ES-I3 (cell line): ENCODE measurements at regions not wholly inside any gene's neighbourhood (a gene's known extent, or its start where the extent isn't known, plus 50 kb on each side); places are given as distances from the start of the nearest gene placed in this dataset.

Experiments used
- H3K36me3 ChIP-seq: 2 replicates; pipeline ENCODE4 v1.6.1; 2013; ENCODE audit warnings: mild to moderate bottlenecking, low read length, control low read depth, moderate library complexity; ENCODE audit not compliant: insufficient read depth
- H3K4me1 ChIP-seq: 2 replicates; pipeline ENCODE4 v1.6.1; 2013; ENCODE audit warnings: mild to moderate bottlenecking, control low read depth, low read length; ENCODE audit not compliant: insufficient read depth
- H3K9ac ChIP-seq: 2 replicates; pipeline ENCODE4 v1.6.1; 2013; ENCODE audit warnings: low read depth, mild to moderate bottlenecking, low read length, moderate library complexity
- H3K9me3 ChIP-seq: 2 replicates; pipeline ENCODE4 v1.6.1; 2013; ENCODE audit warnings: mild to moderate bottlenecking, low read length, moderate library complexity; ENCODE audit not compliant: control insufficient read depth, insufficient read depth

DNA sequence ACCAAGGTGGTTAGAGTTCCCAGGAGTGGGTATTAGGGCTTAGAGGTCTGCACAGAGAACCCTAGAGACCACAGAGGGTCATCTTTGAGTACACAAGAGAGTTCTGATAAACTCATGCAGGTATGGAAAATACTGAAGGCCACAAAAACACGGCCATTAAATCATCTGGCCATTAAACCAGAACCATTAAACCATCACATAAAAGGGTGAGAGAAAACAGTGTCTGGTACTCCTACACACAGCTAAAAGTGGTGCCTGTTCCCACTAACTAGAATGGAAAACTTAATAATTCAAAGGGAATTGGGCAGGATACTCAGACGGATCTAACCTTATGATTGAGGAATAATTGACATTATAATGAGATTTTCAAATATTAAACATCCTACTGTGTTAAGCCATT lies 679.4 kb downstream of the TNS3 start:
- H3K36me3 ChIP-seq = no peaks in the 10 kb centered on the region
- no peaks in the 10 kb centered on the region for H3K4me1 ChIP-seq
- no peak overlapping the region for H3K9ac ChIP-seq
- H3K9me3 ChIP-seq = no peaks in the 10 kb centered on the region

DNA sequence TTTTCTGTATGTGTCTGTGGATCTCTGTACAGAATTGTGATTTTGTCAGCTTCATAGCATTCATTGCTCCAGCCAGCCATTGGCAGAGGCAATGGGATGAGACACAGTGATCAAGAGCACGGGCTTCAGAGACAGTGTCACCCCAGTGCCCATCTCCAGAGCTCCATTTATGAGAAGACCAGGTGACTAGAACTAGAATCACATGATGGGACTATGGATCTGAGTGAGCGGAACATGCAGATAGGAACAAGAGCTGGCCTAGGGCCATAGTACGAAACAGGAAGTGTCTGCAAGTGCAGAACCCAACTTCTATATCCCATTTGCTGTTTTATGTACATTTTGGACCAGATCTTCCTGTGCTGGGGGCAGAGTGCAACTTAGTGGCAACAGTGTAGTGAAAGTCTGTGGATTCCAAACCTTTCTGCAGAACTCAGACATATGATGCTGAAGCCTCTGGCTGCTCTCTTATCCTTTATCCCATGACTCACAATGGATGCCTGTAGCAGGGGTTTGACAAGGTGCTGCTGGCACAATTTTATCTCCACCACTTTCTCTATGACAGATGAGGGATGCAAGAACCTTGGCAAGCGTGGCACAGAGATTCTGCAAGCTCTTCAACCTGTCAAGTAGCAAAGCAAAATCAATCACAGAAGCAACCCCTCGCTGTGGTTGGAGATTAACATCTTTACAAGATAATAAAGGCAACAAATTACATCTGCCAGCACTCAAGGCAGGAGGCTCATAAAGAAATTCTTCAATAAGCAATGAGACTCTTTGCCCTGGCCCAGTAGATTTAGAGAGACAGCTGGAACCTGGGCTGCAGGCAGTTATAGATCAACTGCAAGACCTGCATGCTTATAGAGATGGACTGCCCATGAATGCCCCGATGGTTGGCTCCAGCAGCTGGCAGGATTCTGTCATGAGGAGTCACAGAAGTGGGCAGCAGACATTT lies 681.3 kb downstream of the TNS3 start:
- Histone ChIP-seq H3K9ac (no peak overlapping the region), H3K4me1 (no peaks in the 10 kb centered on the region), H3K36me3 (no peaks in the 10 kb centered on the region), H3K9me3 (no peaks in the 10 kb centered on the region)

DNA sequence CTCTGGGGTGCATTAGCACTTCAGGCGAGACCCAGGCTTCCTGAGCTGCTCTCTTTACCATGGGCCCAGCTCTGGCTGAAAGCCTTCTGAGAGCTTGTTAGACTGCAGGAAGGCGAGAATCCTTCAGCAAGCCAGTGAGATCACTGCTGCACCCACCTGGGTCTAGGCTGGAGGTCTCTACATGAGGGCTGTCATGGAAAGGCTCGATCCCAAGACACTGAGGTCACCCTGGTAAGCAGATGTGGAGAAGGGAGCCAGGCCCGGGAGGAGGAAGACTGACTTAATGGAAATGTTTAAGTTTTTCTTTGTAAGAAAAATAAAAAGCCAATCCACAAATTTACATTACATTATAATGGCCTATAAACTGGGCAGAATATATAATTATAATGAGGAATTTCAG lies 684.5 kb downstream of the TNS3 start:
- no peaks in the 10 kb centered on the region for H3K36me3 ChIP-seq
- no peaks in the 10 kb centered on the region for H3K9me3 ChIP-seq
- no peaks in the 10 kb centered on the region for H3K4me1 ChIP-seq
- no peak overlapping the region for H3K9ac ChIP-seq

DNA sequence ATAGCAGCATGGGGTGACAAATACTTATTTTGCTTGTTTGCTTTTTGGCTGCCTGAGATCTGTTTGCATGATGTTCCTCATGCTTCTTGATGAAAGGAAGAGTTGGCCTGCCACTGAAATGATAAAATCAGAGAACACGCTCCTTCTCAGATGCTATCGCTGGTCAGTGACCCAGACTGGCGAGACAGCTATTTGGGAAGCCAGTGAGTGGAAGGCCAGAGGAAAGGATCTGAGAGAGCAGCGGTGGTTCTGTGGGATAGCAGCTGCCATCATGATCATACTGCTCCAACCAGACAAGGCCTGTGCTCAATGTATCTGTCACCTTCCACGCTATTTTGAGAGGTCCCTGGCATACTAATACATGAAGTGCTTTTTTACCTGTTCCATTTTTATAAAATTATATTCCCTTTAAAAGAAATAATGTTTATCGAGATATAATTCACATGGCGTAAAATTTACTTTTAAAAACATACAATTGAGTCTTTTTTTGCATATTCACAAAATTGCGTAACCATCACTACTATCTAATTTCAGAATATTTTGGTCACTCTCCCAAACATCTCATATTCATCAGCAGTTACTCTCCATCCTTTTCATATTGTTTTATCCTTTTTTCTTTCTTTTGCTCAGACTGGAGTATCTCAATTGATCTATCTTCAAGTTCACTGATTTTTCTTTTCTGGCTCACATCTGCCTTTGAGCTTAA lies 695.1 kb downstream of the TNS3 start:
- Histone ChIP-seq H3K9me3 (no peaks in the 10 kb centered on the region), H3K4me1 (no peaks in the 10 kb centered on the region), H3K36me3 (no peaks in the 10 kb centered on the region), H3K9ac (no peak overlapping the region)

DNA sequence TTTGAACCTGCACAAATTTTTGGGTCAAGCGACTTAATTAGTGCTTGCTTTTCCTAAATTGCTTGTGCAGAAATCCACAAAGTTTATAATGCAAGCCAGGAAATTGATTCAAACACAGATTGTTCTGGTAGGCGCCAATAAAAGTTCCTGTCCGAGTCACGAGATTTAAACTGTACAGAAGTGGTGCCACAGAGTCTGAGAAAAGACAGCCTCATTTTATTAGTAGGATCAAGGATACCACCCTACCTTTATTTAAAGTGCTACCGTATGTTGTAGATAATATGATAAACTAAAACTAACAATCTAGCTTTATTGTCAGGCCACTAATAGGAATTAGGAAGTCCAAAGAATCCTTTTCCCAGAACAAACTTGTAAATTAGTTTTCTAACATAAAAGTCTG lies 696.7 kb downstream of the TNS3 start:
- H3K9me3 ChIP-seq = no peaks in the 10 kb centered on the region
- no peaks in the 10 kb centered on the region; the same call in 1 of the 2 replicates for H3K4me1 ChIP-seq
- no peaks in the 10 kb centered on the region for H3K36me3 ChIP-seq
- no peak overlapping the region for H3K9ac ChIP-seq

DNA sequence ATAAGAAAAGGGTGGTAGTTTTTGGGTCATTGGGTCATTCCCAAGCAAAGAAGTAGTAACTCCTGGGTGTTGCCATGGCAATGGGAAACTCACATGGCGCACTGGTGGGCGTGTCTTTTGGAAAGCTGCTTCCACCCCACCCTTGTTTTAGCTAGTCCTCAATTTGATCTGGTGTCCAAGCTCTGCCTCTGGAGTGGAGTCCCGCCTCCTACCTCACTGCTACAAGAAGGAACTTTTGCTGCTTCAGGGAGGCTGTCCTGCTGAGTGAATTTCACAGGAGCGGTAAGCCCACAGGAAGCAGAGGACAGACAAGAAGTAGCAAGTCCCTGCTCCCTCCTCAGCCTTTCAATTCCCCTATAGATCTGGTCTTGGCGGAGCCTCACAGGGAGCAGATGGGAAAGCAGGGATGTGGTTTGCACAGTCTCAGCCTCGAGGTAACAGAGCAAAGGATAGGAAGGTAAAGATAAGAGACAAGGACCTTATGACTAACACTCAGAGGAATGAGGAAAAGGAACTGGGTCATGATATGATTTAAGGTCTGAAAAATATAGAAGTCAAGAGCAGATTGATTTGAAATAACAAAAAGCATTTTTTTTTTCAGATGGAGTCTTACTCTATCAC lies 700.3 kb downstream of the TNS3 start:
- no peaks in the 10 kb centered on the region; the same call in 1 of the 2 replicates for H3K4me1 ChIP-seq
- no peak overlapping the region for H3K9ac ChIP-seq
- no peaks in the 10 kb centered on the region for H3K9me3 ChIP-seq
- no peaks in the 10 kb centered on the region for H3K36me3 ChIP-seq

DNA sequence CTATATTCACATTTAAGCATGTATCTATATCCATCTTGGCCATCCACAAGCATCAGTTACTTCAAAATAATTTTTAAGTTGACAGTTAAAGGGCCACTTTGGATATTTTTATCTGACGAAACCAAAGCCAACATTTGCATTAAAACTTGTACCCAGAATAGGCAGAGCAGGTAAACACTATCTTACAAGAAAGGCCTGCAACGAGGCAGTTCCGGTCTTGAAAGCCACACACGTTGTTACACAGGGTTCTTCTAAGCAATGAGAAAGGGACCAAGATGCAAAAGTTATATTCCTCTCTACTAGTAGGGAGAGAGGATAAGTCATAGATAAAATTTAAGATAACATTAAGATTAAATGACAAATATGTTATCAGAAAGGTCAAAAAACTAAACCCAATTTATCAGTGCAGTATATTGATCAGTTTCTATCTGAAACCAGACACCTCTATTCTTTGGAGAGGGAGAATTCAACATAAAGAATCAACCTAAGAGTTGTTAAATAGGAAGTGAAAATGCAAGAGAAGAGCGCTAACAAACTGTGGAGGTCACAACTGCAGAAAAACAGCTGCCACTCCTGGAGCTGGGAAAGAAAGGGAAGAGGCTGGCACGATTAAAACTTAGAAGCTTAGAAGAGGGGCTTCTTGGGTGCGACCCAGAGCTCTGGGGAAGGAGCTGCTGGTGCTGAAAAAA lies 701.3 kb downstream of the TNS3 start:
- H3K4me1 ChIP-seq = no peaks in the 10 kb centered on the region; the same call in 1 of the 2 replicates
- no peak overlapping the region for H3K9ac ChIP-seq
- H3K9me3 ChIP-seq = no peaks in the 10 kb centered on the region
- H3K36me3 ChIP-seq = no peaks in the 10 kb centered on the region

DNA sequence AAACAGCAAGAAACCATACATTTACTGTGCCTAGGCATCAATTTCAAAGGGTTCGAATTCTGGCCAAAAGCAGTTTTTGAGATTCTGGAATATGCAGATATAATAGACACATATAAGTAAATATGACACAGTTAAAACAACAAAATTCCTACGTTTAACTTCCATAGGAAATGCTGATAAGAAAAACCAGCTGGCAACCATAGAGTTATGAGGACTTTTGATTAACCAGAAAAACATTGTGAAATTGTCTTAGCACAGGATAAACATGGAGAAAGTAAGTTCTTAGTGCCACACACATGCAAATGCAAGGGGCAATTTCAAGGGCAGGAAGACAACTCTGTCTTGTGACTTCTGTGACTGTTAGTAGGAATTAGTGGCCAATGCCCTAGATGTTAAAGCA lies 702.1 kb downstream of the TNS3 start:
- Histone ChIP-seq H3K36me3 (no peaks in the 10 kb centered on the region), H3K9me3 (no peaks in the 10 kb centered on the region), H3K9ac (no peak overlapping the region), H3K4me1 (no peaks in the 10 kb centered on the region; the same call in 1 of the 2 replicates)

DNA sequence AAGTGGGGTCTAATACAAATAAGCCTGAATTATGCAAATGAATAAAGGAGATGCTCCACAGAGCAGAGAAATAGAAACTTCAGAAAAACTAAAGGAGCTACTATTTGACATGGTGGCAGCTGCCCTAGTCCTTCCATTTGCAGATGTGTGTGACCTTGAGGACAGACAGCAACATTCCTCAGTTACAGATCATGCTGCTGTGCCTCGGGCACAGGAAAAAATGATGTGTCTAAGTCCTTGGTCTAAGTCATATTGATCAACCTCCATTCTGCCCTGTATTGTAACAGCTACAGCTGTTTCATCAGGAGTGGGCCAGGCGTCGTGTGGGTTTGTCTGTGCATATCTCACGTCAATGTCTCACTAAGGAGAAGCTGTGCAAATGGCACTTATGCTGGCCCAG lies 710.4 kb downstream of the TNS3 start:
- Histone ChIP-seq H3K9me3 (no peaks in the 10 kb centered on the region), H3K9ac (no peak overlapping the region), H3K4me1 (no peaks in the 10 kb centered on the region), H3K36me3 (no peaks in the 10 kb centered on the region; the same call in 1 of the 2 replicates)

DNA sequence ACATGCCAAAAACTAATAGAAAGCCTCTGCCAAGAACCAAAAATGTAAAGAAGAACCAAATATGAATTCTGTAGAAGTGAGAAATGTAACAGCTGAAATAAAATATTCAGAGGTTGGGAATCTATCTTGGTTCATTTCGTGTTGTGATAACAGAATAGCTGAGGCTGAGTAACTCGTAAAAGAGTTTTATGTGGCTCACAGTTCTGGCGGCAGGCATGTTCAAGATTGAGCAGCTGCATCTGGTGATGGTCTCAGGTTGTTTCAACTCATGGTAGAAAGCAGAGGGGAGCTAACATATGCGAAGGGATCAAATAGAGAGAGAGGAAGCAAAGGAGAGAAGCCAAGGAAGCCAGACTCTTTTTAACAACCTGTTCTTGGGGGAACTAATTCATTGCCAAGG lies 717.2 kb downstream of the TNS3 start:
- Histone ChIP-seq H3K9ac (no peak overlapping the region), H3K36me3 (no peaks in the 10 kb centered on the region), H3K9me3 (no peaks in the 10 kb centered on the region), H3K4me1 (no peaks in the 10 kb centered on the region)

DNA sequence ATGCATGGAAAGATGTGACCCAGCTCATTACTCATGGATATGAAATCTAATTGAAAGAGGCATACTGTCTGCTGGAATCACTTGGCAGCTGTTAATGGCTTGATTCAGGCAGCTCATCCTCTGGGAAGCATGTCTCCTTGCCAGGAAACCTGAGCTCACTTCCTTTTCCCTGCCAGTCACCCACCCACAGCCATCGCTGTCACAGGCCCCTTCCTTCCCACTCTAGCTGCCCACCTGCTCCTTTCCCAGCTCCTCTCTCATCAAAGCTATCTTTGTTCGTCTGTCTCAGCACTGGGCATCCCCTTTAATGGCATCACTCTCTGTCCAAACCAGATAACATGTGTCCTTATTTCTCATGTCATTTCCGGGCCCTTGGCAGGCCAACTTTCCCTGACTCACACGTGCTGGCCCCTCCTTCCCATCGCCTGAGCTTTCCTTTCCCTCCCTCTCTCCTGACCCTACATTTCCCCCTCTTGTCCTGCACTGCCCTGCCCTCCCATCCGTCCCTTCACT lies 721.9 kb downstream of the TNS3 start:
- no peaks in the 10 kb centered on the region for H3K36me3 ChIP-seq
- no peaks in the 10 kb centered on the region for H3K4me1 ChIP-seq
- no peaks in the 10 kb centered on the region for H3K9me3 ChIP-seq
- no peak overlapping the region for H3K9ac ChIP-seq

DNA sequence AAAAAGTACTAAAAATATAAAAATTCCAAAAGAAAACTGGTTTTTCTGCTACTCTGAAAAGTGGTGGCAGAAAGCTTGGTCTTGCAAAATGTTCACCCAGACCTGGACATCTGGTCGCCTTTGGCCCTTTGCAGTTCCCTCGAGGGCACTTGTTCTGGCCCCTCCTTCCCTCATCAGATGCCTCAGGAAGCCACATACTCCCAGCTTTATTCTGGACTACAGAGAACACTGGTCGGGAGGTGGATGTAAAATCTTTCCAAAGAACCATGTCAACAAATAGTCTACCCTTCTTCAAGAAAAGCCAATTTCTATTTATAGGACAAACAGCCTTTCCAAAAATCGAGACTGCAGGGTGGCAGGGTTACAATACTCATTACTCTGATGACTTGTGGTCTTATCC lies 726.1 kb downstream of the TNS3 start:
- Histone ChIP-seq H3K9ac (no peak overlapping the region), H3K36me3 (no peaks in the 10 kb centered on the region), H3K9me3 (no peaks in the 10 kb centered on the region), H3K4me1 (no peaks in the 10 kb centered on the region)

DNA sequence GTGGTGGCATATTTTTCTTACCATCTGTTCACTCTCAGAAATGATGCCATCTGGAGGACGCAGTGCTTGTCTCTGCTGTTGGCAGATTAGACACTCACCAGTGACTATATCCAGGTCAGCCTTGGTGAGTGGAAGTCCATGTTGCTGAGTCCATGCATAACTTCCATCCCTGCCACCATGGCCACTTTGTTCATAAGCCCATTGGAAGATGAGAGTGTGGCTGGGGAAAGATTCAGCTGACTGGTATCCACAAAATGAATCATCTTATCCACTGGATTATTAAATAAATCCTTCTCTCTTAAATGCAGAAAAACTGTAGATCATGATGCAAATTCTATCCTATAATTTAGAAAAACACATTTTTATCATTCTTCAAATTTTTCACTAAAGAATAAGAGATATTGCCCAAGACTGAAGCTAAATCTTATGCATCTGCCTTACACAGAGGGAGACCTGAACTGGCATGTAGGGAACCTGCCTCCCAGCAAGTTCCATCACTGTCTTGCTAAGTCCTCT lies 726.9 kb downstream of the TNS3 start:
- Histone ChIP-seq H3K9me3 (no peaks in the 10 kb centered on the region), H3K4me1 (no peaks in the 10 kb centered on the region), H3K9ac (no peak overlapping the region), H3K36me3 (no peaks in the 10 kb centered on the region)

DNA sequence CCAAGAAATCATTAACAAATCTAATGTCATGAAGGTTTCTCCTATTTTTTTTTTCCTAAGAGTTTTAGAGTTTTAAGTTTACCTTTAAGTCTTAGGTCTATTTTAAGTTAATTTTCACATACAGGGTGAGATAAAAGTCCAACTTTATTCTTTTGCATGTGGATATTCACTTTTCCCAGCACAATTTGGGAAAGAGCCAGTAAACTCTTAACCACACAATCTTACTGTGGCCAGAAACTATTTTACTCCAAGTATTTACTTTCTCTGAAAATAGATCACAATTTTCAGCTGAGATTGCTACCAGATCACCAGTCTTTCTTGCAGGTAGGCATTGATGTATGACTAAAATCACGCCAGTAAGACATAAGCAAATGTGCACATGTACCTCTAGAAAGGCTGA lies 728.5 kb downstream of the TNS3 start:
- Histone ChIP-seq H3K4me1 (no peaks in the 10 kb centered on the region), H3K9ac (no peak overlapping the region), H3K36me3 (no peaks in the 10 kb centered on the region), H3K9me3 (no peaks in the 10 kb centered on the region)
